HG03175 (cell line): ENCODE measurements at regions not wholly inside any gene's neighbourhood (a gene's known extent, or its start where the extent isn't known, plus 50 kb on each side); places are given as distances from the start of the nearest gene placed in this dataset.

ENCODE experiments used
- ATAC-seq: cut with Tn5 transposase; IDR thresholded peaks from one replicate; pipeline ENCODE4 v1.9.1; 2021; ENCODE audit warnings: mild to moderate bottlenecking, moderate library complexity; ENCODE audit not compliant: unreplicated experiment

GRCh38 chr4:27467351-27467750 lies 606.7 kb downstream of the STIM2 start:
- no peak for ATAC-seq

- no peak for ATAC-seq
These were observed 611.7 kb downstream of the STIM2 start for GRCh38 chr4:27472364-27472763.

GRCh38 chr4:27474691-27475090 lies 614.0 kb downstream of the STIM2 start:
- no peak for ATAC-seq

- no peak for ATAC-seq
These were observed 623.6 kb downstream of the STIM2 start for GRCh38 chr4:27484216-27484615.

GRCh38 chr4:27490315-27490714 lies 629.7 kb downstream of the STIM2 start:
- no peak for ATAC-seq

- ATAC-seq, result no peak
These were observed 630.1 kb downstream of the STIM2 start for GRCh38 chr4:27490766-27491165.

GRCh38 chr4:27506401-27506800 lies 645.8 kb downstream of the STIM2 start:
- no peak for ATAC-seq

- ATAC-seq, result no peak
These were observed 654.1 kb downstream of the STIM2 start for GRCh38 chr4:27514711-27515110.

GRCh38 chr4:27515140-27515539 lies 654.5 kb downstream of the STIM2 start:
- ATAC-seq, result no peak

- no peak for ATAC-seq
These were observed 658.2 kb downstream of the STIM2 start for GRCh38 chr4:27518876-27519275.

- ATAC-seq, result no peak
These were observed 663.6 kb downstream of the STIM2 start for GRCh38 chr4:27524224-27524623.

GRCh38 chr4:27534488-27534887 lies 673.8 kb downstream of the STIM2 start:
- ATAC-seq, result no peak

- no peak for ATAC-seq
These were observed 707.8 kb downstream of the STIM2 start for GRCh38 chr4:27568236-27568951.

- no peak for ATAC-seq
These were observed 708.3 kb downstream of the STIM2 start for GRCh38 chr4:27568952-27569319.

GRCh38 chr4:27574743-27575142 lies 714.1 kb downstream of the STIM2 start:
- no peak for ATAC-seq

- ATAC-seq, result no peak
These were observed 717.3 kb downstream of the STIM2 start for GRCh38 chr4:27577951-27578350.

- ATAC-seq, result no peak
These were observed 732.1 kb downstream of the STIM2 start for GRCh38 chr4:27592738-27593137.

GRCh38 chr4:27594922-27595321 lies 734.3 kb downstream of the STIM2 start:
- ATAC-seq, result no peak

GRCh38 chr4:27595571-27596360 lies 735.1 kb downstream of the STIM2 start:
- ATAC-seq, result no peak

- no peak for ATAC-seq
These were observed 741.5 kb downstream of the STIM2 start for GRCh38 chr4:27602172-27602571.

GRCh38 chr4:27604692-27605091 lies 744.1 kb downstream of the STIM2 start:
- ATAC-seq, result no peak

- no peak for ATAC-seq
These were observed 755.5 kb downstream of the STIM2 start for GRCh38 chr4:27616166-27616565.
